ENCODE measurements at regions not wholly inside any gene's neighbourhood (a gene's known extent, or its start where the extent isn't known, plus 50 kb on each side); places are given as distances from the start of the nearest gene placed in this dataset.

- peaks cover 14% of the 10 kb centered on the region for H3K4me1 Mint-ChIP-seq
- H3K27me3 Mint-ChIP-seq (ENCODE audit: low read depth) = no peaks in the 10 kb centered on the region
- no peaks in the 10 kb centered on the region for H3K9me3 Mint-ChIP-seq
- H3K36me3 Mint-ChIP-seq (ENCODE audit: low read depth) = no peaks in the 10 kb centered on the region
- no peak for TF ChIP-seq CTCF (IDR thresholded peaks at IDR 0.05; ENCODE audit: unreplicated experiment in 3 of 3)
- H3K4me3 Mint-ChIP-seq = no peak overlapping the region
- no peak overlapping the region for H3K27ac Mint-ChIP-seq
These were observed 185.3 kb upstream of the GDF10 start for GRCh38 chr10:47114680-47115186.

DNA sequence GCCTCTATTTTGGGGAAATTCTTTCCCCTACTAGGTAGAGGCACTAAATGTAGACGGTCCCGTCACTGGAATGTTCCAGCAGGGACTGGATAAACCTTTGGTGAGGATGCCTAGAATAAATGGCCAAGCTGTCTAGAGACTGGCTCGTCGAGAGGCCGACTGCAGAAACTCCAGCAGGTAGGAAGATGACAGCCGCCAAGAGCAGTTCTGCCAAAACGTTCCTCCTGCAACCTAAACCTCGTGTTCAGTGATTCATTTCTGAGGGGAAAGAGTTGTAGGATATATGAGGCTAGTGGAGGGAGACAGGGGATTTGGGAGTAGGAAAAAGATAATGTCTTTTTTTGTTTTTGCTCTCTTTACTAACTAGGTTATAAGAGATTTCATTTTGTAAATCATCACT is 184.7 kb upstream of the GDF10 start:
- Mint-ChIP-seq H3K27ac (no peak overlapping the region), H3K4me1 (peaks cover 8% of the 10 kb centered on the region), H3K36me3 (ENCODE audit: low read depth) (no peaks in the 10 kb centered on the region), H3K4me3 (no peak overlapping the region), H3K27me3 (ENCODE audit: low read depth) (peaks cover 6% of the 10 kb centered on the region), H3K9me3 (no peaks in the 10 kb centered on the region)
- no peak for TF ChIP-seq CTCF (IDR thresholded peaks at IDR 0.05; ENCODE audit: unreplicated experiment in 3 of 3)

GRCh38 chr10:47116445-47116844 is 183.6 kb upstream of the GDF10 start:
- Mint-ChIP-seq H3K4me1 (peaks cover 8% of the 10 kb centered on the region), H3K9me3 (no peaks in the 10 kb centered on the region), H3K27me3 (ENCODE audit: low read depth) (peaks cover 17% of the 10 kb centered on the region)

GRCh38 chr10:47118326-47118725 is 181.7 kb upstream of the GDF10 start:
- Mint-ChIP-seq H3K36me3 (ENCODE audit: low read depth) (no peaks in the 10 kb centered on the region), H3K4me3 (no peak overlapping the region), H3K4me1 (peaks cover 8% of the 10 kb centered on the region), H3K27ac (no peak overlapping the region), H3K9me3 (no peaks in the 10 kb centered on the region), H3K27me3 (ENCODE audit: low read depth) (peaks cover 18% of the 10 kb centered on the region)
- TF ChIP-seq CTCF (IDR thresholded peaks at IDR 0.05; ENCODE audit: unreplicated experiment in 3 of 3) = no peak

More at GRCh38 chr10:47116445-47116844, 183.6 kb upstream of the GDF10 start:
- Mint-ChIP-seq H3K36me3 (ENCODE audit: low read depth) (no peaks in the 10 kb centered on the region), H3K4me3 (no peak overlapping the region), H3K27ac (no peak overlapping the region)
- TF ChIP-seq CTCF (IDR thresholded peaks at IDR 0.05; ENCODE audit: unreplicated experiment in 3 of 3) = no peak

DNA sequence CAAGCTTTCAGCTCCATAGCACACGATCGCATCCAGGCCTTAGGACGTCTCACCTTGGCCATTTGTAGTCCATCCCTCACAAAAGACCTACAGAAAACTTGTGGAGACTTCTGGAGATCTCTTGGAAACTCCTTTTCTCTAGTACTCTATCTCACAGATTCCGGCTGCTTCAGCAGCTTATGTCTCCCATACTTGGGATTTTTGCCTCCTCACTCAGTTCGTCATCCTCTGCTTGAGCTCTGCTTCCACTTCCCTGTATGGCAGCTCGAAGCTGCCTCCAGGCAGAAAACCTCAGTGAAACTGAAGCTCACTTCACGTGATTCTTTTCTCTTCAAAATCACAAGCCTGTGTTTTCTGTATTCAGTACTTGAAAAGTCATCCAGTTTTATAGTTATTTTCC is 178.7 kb upstream of the GDF10 start:
- Mint-ChIP-seq H3K4me3 (no peak overlapping the region), H3K27me3 (ENCODE audit: low read depth) (peaks cover 18% of the 10 kb centered on the region), H3K4me1 (no peaks in the 10 kb centered on the region), H3K36me3 (ENCODE audit: low read depth) (no peaks in the 10 kb centered on the region), H3K27ac (peak overlapping the region in 1 of 3 experiments; percentile 10), H3K9me3 (peaks cover 3% of the 10 kb centered on the region)
- no peak for TF ChIP-seq CTCF (IDR thresholded peaks at IDR 0.05; ENCODE audit: unreplicated experiment in 3 of 3)

GRCh38 chr10:47123716-47124288 is 176.2 kb upstream of the GDF10 start:
- no peak overlapping the region for H3K27ac Mint-ChIP-seq
- H3K27me3 Mint-ChIP-seq (ENCODE audit: low read depth) = peaks cover 20% of the 10 kb centered on the region
- no peak overlapping the region for H3K4me3 Mint-ChIP-seq
- no peaks in the 10 kb centered on the region for H3K4me1 Mint-ChIP-seq
- no peaks in the 10 kb centered on the region for H3K36me3 Mint-ChIP-seq (ENCODE audit: low read depth)
- TF ChIP-seq CTCF (IDR thresholded peaks at IDR 0.05; ENCODE audit: unreplicated experiment in 3 of 3) = no peak
- H3K9me3 Mint-ChIP-seq = peaks cover 3% of the 10 kb centered on the region
